ENCODE measurements at regions not wholly inside any gene's neighbourhood (a gene's known extent, or its start where the extent isn't known, plus 50 kb on each side); places are given as distances from the start of the nearest gene placed in this dataset.

DNA sequence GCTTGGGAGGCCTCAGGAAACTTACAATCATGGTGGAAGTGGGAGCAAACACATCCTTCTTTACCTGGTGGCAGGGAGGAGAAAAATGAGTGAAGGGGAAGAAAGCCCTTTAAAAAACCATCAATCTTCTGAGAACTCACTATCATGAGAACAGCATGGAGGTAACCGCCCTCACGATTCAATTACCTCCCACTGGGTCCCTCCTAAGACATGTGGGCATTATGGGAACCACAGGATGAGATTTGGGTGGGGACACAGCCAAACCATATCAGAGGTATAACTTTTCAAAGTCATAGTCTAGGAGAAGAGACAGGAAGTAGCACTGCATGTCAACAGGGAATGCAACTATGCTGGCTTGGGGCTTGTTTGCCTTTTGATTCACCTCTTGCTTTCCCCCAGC lies 59.9 kb upstream of the DTNBP1 start:
- TF ChIP-seq, protein P1, sequence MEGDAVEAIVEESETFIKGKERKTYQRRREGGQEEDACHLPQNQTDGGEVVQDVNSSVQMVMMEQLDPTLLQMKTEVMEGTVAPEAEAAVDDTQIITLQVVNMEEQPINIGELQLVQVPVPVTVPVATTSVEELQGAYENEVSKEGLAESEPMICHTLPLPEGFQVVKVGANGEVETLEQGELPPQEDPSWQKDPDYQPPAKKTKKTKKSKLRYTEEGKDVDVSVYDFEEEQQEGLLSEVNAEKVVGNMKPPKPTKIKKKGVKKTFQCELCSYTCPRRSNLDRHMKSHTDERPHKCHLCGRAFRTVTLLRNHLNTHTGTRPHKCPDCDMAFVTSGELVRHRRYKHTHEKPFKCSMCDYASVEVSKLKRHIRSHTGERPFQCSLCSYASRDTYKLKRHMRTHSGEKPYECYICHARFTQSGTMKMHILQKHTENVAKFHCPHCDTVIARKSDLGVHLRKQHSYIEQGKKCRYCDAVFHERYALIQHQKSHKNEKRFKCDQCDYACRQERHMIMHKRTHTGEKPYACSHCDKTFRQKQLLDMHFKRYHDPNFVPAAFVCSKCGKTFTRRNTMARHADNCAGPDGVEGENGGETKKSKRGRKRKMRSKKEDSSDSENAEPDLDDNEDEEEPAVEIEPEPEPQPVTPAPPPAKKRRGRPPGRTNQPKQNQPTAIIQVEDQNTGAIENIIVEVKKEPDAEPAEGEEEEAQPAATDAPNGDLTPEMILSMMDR (conservative IDR thresholded peaks at IDR 0.05), result no peak
- no peak for TF ChIP-seq ZFX (IDR thresholded peaks at IDR 0.05)
